Amniotic stem cell (primary cell): ENCODE measurements at regions not wholly inside any gene's neighbourhood (a gene's known extent, or its start where the extent isn't known, plus 50 kb on each side); places are given as distances from the start of the nearest gene placed in this dataset.
"Not testable (repeated sequence)": the region's sequence is repeated elsewhere in the genome, so short reads cannot be mapped to it uniquely, and the experiment has no call there.

ENCODE experiments used
- DNase-seq: peaks from one replicate; lab custom pipeline; 2025; lab: John Stamatoyannopoulos, UW

GRCh38 chr22:22977479-22978200 lies 90.0 kb downstream of the IGLL5 start:
- no peak for DNase-seq

DNA sequence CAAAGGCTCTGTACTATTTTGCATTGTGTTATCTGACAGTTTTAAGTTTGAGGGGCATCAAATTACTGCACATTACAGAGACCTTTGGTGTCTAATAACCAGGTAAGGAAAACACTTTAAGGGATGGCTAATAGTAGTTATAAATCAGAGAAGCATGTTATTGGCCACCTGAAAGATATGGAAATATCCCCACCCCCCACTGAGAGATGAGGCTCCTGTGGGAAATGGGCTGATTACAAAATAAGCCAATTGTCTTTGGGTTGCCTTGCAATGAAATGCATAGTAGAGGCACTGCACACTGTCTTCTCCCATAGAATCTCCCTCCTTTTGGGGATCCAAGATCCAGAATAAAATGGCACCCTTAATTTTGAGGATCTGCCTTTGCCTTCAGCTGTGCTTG lies 91.0 kb downstream of the IGLL5 start:
- DNase-seq, result no peak

GRCh38 chr22:22979121-22979724 lies 91.1 kb upstream of the GNAZ start:
- DNase-seq, result no peak

DNA sequence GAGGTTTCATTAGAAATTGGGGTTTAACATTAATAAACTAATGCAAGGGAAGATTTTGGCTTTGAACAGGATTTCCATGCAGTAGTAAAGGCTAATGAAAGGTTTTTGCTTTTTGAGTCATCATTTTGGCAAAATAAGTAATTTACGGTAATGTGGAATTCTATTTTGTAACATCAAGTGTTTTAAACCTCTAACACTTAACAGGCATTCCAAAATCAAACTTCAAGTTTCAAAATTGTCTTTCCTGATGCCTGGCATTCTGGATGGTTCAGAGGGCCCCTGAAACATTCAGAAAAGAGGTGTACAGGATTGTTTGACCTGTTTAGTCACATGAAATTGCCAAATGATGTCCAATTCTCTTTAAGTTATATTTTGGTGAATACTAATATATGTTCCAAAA lies 90.4 kb upstream of the GNAZ start:
- DNase-seq, result no peak

DNA sequence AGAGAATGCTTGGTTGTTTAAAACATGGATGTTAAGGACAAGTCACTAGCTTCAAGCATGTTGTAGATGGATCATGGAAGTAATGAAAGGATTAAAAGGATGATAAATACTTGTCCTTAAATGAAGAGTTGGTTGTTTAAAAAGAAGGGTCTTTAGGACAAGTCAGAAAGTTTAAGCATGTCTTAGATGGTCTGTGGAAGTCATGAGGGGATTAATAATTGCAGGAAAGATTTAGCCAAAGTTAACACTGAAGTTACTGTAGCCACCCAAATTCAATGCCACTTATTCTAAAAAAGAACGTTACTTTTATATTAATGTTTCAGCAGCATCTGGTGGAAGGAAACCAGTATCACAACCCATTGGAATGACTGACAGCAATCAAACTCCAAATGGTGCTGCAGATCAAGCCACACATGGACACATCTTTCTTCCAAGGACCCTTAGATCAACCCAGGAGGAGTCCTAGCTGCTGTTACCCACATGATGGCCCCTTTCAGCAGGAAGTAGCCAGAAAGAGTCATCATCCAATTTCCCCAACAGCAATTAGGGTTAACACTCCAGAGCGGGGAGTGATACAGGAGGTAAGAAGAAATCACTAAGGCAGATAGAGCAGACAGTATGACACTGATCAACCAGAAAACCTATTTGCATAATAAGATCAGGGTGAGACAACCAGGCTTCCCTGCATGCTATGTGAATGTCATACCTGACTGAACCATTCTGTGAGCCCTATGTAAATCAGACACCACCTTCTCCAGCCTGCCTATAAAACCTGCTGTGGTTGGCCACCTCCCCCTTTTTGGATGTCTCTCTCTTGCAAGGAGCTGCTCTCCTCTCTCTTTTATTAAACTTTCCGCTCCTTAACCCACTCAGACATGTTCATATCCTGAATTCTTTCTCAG lies 88.4 kb upstream of the GNAZ start:
- DNase-seq, result no peak

- DNase-seq, result no peak
These were observed 87.7 kb upstream of the GNAZ start for GRCh38 chr22:22982616-22983015.

DNA sequence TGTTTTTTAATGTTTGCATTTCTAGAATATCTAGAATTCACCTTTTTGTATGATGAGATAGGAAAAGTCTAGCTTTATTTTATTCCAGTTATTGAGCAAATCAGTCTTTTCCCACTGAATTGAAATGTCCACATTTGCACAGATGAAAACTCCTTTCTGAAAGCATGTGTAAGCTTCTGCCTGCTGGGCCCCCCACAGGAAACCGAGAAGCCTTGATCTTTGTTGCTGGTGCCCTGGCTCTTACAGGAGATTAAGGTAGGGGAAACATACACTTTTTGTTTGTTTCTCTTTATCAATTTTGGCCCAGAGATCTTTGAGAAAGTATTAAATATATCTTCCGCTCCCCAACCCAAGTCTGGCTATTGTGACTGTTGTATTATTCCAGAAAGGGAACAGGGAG lies 87.2 kb upstream of the GNAZ start:
- no peak for DNase-seq

DNA sequence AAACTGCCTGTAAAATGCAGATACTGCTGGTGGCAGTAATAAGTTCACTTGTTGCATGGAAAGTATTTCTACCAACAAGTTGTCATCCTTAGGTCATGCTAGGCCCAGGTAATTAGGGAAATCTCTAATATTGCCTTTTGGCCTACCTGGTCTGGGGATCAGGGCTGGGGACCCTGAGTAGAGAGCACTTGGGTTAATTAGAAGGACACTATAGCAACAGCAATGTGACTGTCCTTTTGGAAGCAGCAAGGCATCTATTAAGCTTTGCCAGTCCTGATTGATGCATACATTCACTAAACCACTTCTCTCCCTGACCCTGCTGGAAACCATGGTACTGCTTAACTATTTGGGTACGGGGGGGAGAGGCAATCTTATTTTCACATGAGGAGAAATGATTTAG lies 86.5 kb upstream of the GNAZ start:
- DNase-seq, result no peak

DNA sequence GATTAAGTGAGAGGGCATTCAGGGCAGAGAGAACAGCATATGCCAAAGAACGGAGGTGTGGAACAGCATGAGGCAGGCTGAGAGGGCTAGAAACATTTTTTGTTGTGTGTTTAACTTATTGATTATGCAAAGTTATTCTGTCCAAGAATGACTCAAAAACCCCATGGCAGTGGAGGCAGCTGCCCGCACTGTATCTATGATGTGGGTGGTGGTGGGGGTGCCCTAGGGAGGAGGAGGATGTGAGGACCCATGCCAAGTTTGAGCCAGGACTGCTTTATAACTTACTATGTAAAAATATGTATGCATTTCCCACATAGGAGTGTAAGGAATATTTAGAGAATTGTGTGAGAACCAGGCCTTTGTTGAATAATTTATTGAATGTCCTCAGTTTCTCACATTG lies 85.4 kb upstream of the GNAZ start:
- no peak for DNase-seq

DNA sequence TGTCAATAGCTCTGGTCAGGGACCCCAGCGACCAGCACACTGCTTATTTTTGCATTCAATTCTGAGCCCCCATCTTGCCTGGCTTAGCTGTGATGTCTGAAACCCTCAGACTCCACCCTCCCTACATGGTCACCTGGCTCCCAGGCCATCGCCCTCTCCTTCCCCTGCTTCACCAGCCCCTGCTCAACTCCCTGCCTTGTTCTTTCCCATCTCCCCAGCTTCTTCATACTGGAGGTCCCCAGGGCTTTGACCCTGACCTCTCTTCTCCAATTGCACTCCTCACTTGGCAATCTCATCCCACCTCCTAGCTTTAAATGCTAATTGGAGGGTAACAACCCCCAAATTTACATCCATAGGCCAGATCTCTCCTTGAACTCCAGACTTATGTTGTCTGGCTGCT lies 84.3 kb upstream of the GNAZ start:
- no peak for DNase-seq

- no peak for DNase-seq
These were observed 83.7 kb upstream of the GNAZ start for GRCh38 chr22:22986640-22987039.

DNA sequence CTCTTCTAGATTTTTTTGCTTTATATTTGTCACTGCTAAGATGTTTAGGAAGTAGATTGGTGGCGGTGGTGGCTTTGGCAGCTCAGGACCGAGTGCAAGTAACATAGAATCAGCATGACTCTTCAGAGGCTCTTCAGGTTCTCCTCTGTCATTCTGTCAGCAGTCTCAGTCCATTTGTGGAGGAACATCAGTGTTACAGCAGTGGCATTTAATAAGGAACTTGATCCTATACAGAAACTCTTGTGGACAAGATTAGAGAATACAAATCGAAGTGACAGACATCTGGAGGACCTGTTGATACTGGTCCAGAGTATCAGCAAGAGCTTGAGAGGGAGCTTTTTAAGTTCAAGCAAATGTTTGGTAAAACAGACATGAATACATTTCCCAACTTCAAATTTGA lies 82.2 kb upstream of the GNAZ start:
- DNase-seq, result no peak

GRCh38 chr22:22988785-22989184 lies 81.5 kb upstream of the GNAZ start:
- DNase-seq, result no peak

DNA sequence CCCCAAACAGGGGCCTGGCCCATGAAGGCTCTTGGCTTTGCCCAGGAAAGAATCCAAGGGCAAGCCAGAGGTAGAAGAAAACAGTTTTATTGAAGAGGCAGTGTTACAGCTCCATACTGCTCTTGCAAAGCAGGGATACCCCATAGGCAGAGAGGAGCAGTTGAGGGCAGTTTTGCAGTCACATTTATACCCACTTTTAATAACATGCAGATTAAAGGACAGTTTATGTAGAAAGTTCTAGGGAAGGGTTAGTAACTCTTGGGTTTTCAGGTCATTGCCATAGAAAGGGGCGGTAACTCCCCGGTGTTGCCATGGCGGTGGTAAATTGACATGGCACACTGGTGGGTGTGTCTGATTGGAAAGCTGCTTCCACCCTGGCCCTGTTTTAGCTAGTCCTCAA lies 80.5 kb upstream of the GNAZ start:
- DNase-seq, result no peak

DNA sequence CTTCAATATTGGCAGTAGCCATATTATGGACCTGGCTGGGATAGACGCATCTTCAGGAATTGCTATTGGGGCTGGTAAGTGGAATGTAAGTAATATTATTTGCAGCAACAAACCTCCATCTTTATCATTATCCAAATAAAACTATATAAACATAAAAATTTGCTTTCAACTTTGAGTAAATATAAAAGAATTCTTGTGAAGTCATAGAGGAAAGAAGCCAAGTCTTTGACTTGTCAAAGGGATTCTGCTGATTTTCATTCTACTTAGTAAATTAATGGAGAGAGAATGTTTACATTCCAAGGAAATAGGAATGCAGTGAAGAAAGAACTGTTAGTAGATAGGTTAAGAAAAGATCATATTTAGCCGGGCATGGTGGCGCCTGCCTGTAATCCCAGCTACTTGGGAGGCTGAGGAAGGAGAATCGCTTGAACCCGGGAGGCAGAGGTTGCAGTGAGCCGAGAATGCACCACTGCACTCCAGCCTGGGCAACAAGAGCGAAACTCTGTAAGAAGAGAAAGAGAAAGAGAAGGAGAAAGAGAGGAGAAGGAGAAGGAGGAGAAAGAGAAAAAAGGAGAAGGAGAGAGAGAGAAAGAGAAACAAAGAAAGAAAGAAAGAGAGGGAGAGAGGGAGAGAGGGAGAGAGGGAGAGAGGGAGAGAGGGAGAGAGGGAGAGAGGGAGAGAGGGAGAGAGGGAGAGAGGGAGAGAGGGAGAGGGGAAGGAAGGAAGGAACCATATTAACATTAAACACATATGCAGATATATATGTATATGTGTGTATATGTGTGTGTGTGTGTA lies 79.4 kb upstream of the GNAZ start:
- DNase-seq, result not testable (repeated sequence)

DNA sequence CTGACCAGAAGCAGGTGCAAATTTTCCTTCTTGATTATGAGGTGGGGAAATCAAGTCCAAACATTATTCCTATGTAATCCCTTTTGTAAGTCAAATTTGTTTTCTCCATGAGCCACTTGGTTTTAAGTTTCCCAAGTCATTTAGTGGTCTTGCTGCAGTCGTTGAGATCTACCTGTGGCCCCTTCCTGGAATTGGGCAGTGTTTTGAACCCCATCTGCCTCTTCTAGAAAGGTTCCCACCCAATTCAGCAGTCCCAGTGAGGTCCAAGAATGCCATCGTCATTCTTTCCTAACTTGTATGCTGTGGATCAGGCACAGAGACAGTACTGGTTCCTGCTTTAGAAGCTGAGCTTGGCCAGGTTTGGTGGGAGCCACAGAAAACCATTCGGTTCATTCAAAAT lies 77.8 kb upstream of the GNAZ start:
- no peak for DNase-seq

GRCh38 chr22:22993184-22993583 lies 77.1 kb upstream of the GNAZ start:
- DNase-seq, result no peak

DNA sequence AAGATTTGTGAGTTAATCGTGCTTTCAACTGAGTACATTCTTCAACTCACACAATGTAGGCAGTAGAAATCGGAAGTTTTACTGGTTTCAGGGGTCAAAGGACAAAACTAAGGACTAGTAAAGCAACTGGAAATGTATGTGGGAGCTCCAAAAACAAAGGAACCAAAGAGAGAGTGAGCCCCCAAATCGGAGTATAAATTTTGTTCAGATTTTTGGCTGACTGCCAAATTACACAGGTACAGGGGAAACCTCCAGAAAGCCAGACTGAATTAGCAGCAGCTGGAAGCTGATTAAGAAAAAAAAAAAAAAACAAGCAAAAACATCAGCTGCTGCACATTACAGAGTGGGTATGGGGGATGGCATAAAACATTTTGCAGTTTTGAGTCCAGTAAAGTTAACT lies 75.2 kb upstream of the GNAZ start:
- no peak for DNase-seq

DNA sequence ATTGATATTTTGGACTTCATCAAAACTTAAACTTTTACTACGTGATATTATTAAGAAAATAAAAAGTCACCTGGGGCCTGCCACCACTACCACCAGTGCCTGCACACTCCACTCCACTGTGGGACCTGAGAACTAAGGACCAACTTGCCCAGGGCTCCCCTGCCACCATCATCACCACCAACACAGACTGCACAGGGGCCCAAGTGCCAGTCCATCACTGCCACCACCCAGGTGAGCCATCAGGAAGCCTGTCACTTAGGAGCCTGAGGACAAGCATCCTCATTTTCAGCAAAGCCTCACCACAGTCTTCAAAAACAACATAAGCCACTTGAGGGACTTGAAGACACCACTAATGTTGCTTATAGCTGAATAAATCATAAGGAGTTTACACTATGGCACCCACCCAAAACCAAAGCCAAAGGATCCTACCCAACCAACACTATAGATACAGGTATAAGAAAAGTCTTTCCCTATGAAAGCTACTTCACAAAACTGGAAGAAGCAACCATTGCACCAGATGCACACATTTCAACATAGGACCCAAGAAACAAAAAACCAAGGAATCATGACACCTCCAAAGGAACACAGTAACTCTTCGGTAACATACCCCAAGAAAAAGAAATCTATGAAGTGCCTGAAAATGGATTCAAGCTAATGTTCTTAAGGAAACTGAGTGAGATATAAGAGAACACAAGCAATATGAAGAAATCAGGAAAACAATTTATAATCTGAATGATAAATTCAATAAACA lies 73.6 kb upstream of the GNAZ start:
- no peak for DNase-seq

GRCh38 chr22:22997262-22997898 lies 72.9 kb upstream of the GNAZ start:
- no peak for DNase-seq

DNA sequence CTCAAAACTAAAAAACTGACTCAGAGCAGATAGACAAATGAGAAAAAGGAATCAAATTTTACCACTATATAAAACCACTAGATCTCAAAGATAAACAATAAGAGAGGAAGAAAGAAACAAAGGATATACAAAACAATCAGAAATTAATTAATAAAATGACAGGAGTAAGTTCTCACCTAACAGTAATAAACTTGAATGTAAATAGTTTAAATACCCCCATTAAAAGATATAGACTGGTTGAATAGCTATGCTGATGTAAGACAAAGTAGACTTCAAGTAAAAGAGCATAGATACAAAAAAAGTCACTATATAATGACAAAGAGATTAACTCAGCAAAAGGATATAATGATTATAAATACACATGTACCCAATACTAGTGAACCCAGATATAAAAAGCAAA lies 72.3 kb upstream of the GNAZ start:
- DNase-seq, result no peak
